Ramos (cell line): ENCODE measurements at regions not wholly inside any gene's neighbourhood (a gene's known extent, or its start where the extent isn't known, plus 50 kb on each side); places are given as distances from the start of the nearest gene placed in this dataset.

Source experiments
- in situ Hi-C: fragments of 300-500 bp; cut with MboI; formaldehyde crosslinking; loops from one replicate; pipeline ENCODE4 v1.14.3; 2022; ENCODE audit warnings: low sequenced_read_pairs; ENCODE audit not compliant: unreplicated experiment

DNA sequence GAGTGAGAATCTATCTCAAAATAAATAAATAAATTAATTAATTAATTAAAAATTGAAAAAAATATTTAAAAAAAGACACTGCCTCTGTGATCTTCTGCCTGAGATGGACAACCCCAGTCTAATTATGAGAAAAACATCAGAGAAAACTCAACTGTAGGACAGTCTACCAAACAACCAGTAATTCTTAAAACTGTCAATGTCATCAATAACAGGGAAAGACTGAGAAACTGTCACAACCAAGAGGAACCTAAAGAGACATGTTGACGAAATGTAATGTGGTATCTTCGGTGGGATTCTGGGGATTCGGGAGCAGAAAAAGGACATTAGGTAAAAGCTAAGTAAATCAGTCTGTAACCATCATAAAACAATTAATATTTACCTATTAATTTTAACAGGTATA lies 265.4 kb upstream of the LMCD1 start:
- in situ Hi-C loops = no loop called here

DNA sequence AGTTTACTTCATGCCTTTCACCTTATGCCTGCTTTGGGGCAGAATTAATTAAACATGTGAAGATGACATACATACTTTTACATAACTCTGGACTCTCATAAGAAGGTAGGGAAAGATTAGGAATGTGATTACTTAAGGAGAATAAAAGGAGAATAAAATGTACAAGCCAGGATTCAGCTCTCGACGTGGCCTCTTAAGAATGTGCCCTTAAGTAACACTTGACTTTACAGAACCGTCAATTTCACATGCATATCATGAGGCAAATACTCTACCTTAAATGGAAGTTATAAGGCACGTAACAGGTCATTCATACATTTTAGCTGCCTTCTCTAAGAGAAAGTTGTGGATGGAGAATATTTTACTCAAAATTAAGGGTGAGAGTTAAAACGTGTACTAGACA lies 263.7 kb upstream of the LMCD1 start:
- in situ Hi-C loops = no loop called here

DNA sequence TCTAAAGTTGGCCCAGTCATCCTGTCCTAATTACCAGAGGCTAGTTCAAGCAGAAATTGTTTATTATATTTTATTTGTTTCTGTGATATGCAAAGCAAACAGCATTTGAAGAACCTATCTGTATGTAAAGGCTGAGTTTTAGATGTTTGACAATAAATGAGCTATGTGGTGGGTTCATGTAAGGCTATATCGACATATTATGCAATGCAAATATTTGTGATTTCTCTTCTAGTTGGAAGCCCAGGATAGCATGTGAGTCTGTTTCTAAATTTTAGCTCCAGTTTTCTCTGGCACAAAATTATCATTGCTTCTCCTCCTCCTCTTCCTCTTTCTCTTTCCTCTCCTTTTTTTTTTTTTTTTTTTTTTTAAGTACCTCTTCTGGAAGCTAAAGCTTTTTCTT lies 263.2 kb upstream of the LMCD1 start:
- in situ Hi-C loops = no loop called here

DNA sequence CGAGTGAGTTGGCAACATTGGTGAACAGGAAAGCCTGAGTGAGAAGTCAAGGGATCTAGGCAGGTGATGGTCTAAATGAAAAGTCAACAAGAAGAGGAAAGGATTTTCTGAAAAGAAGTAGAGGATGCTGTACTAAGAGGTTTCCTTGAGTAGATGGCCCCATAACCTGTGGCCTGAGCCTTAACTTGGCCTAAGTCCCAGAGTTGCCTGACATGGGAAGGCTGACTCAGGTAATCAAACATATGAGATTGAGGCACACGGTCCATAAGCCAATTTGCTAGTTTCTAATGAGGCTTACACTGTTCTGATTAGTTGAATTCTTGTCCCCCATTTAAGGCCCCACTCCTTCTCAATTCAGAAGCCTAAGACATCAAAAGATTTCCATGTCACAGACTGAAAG lies 262.5 kb upstream of the LMCD1 start:
- in situ Hi-C loops = no loop called here

DNA sequence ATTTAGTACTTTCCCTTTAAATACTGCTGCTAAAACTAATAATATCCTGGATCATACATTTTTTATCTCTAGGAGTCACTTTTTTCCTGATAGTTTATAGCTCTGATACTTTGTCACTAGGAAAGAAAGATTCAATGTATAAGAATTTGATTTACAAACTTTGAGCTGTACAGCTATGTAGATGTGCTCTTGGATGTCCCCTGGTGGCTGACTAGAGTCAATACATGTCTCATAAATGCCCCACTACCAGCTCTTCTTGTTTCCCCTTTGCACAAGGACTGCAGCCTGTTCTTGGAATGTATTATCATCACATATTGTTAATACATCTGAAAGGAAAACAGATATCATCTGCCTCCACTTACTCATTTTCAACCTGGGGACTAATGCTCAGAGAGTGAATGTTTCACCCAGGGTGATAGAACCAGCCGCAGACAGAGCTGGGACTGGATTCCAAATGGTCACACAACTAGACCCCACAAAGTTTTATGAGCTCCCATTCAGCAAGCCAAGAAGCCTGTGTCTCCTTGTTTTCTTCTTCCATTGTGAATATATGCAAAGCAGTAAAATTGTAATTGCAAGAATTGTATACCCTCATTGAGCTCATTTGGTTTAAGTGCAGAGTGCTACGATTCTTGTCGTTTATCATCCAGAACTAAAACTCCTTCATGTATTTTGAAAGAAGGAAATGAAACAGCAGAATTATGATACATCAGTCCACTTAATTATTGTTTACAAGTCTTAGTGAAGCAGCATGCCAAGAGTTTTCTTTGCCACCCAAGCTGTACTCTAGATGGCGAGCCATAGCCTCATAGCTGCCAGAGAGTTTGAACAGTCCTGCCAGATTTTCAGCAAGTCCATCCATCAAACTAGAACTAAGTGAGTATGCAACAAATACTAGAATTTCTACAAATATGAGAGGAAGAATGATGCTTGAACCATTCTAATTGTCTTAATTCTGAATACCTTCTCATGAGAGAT lies 261.6 kb upstream of the LMCD1 start:
- in situ Hi-C loops = no loop called here

GRCh38 chr3:8246070-8246469 lies 255.6 kb upstream of the LMCD1 start:
- in situ Hi-C loops = no loop called here

GRCh38 chr3:8253201-8253600 lies 248.4 kb upstream of the LMCD1 start:
- in situ Hi-C loops = no loop called here

GRCh38 chr3:8254489-8254888 lies 247.1 kb upstream of the LMCD1 start:
- in situ Hi-C loops = no loop called here

DNA sequence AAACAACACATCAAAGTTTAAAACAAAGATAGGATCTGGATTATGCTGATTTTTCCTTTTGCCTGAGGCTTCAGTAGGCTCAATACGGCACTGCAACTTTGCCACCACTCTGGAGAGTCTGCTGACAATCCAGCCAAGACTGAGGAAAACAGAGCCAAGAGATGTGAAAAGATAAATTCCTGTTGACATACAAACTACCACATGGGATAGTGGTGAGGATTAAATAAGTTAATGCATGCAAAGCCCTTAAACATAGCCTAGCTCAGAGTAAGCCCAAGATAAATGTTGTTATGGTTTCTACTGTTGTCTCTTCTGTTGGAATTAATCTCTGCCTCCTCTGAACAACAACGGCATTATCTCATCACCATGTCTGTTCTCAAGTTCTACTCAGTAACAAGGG lies 245.9 kb upstream of the LMCD1 start:
- in situ Hi-C loops = no loop called here

DNA sequence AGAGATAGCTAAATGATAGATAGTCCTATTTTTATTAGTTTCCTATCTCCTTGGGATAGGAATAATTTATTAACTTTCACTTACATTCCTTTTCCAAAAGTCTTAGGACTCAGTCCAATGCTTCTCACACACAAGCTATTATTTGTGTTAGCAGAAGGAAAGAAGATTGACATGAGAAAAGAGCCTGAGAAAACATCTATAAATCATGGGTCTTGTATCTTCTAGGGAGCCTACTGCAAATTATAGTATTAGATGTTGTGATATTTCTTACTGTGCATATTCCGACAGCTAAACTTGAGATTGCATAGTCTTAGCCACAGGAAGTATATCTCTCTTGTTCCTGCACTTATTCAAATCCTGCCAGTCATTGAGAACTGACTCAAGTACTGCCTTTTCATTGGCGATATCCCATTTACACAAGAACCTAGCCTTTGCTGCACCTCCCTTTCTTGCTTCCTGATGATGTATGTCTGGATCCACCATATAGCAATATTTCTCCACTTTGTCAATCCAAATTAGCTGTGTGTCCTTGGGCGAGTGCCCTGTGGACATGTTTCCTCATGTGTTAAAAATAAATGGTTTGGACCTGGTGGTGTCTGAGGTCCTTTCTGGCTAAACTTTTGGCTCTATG lies 245.1 kb upstream of the LMCD1 start:
- in situ Hi-C loops = no loop called here

DNA sequence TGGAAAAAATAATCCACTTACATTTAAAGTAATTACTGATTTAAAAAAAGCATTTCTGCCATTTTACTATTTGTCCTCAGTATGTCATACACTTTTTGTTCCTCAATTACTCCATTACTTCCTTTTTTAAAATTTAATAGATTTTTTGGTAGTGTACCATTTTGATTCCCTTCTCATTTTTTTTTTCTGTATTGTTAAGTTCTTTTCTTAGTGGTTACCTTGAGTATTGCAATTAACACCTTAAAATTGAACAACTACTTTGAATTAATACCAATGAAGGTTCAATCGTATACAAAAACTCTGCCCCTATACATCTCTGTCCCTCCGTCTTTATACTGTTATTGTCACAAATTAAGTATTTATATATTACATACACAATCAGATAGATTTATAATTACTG lies 240.6 kb upstream of the LMCD1 start:
- in situ Hi-C loops = no loop called here

- in situ Hi-C loops = no loop called here
These were observed 234.9 kb upstream of the LMCD1 start for GRCh38 chr3:8266730-8267131.

GRCh38 chr3:8273479-8273878 lies 228.1 kb upstream of the LMCD1 start:
- in situ Hi-C loops = no loop called here

DNA sequence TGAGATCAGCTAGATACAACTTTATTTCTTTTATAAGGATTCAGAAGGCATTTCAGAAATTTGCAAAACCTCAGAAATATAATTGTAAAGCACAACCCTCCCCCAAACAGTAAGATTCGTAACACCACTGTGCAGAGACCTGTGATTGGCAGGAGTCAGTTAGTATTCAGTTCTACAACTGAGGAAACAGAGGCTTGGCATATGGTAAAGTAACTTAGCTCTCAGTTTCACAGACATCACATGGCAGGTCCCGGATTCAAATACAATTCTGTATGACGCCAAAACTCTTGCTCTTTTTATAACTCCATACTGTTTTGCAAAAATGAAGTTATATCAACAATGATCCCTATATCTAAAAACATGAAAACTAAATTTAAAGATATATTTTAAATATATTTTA lies 225.6 kb upstream of the LMCD1 start:
- in situ Hi-C loops = no loop called here

GRCh38 chr3:8276506-8276905 lies 225.1 kb upstream of the LMCD1 start:
- in situ Hi-C loops = no loop called here

DNA sequence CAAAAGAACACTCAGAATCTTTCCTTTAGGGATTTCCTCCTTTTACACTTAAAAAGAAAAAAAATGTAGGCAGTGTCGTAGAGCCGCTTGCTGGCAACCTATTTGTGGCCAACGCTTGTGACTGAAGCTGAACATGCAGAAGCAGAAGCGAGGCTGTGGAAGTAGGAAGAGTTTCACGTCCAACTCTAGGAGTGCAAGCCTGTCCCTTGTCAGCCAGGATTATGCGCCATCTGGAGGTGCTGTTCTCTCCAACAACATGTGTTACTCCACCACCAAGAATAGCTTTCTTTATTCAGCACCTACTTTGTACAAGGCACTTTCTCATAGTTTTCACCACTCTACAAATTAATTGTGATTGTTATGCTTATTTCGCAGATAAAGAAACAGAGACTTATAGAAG lies 223.2 kb upstream of the LMCD1 start:
- in situ Hi-C loops = no loop called here

DNA sequence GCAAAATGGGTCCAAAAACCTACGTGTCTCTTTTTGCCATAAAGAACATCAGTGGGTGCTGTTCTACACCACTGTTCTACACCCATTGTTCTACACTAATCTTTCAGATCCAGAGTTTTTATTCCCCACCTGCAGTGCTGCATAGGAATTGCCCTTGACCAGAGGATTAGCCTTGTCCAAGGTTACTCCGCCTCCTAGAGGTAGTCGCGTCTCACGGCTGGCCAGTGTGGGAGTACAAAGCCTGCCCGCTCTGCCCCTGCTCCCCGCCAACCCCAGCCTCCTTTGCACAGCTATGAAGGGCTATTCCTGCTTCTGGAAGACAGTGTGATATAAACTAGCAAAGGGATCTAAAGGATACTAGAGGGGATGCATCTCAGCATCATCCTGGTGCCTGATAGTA lies 222.1 kb upstream of the LMCD1 start:
- in situ Hi-C loops = no loop called here

- in situ Hi-C loops = no loop called here
These were observed 221.6 kb upstream of the LMCD1 start for GRCh38 chr3:8279886-8280550.

- in situ Hi-C loops = no loop called here
These were observed 219.0 kb upstream of the LMCD1 start for GRCh38 chr3:8282541-8283165.

DNA sequence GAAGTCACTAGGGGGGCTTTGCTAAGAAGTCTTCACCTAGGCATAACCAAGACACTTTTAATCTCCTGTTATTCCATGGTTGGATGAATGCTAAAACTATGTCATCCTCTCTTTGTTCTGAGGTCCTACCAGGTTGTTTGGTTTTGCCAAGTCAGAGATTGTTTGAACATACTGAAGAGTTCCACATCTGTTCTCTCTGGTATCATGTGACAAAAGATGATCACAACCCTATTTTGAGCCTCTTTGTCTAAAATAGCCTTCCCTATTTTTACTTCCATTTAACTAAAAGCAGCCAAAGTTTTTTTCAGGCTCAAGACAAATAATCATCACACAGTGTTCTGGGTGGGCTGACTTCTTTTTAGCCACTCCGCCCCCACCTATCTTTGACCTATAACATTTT lies 218.4 kb upstream of the LMCD1 start:
- in situ Hi-C loops = no loop called here

DNA sequence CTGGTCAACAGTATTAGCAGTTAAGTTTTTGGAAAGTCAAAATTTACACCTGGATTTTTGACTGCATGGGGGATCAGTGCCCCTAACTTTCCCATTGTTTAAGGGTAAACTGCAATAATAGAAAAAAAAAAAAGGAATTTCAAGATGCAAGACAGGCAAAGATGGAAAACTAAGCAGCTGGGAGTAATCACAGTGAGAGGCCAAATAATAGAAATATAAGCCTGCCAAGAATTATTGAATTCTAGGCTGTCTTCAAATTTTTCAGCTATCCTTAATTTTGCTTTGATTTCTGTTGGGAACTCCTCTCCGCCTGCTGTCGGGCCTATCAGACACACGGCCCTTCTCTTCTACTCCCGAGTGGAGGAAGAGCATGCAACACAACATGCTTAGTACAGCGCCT lies 215.5 kb upstream of the LMCD1 start:
- in situ Hi-C loops = no loop called here
